ENCODE measurements at regions not wholly inside any gene's neighbourhood (a gene's known extent, or its start where the extent isn't known, plus 50 kb on each side); places are given as distances from the start of the nearest gene placed in this dataset.
"Not testable (repeated sequence)": the region's sequence is repeated elsewhere in the genome, so short reads cannot be mapped to it uniquely, and the experiment has no call there.

DNA sequence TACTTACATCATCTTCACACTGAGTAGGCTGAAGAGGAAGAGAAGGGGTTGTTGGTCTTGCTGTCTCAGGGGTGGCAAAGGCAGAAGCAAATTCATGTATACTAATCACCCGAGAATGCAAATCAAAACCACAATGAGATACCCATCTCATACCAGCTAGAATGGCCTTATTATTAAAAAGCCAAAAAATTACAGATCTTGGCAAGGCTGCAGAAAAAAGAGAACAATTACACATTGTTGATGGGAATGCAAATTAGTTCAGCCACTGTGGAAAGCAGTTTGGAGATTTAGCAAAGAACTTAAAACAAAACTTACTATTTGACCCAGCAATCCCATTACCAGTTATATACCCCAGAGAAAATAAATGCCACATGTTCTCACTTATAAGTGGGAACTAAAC lies 154.9 kb downstream of the SEC23A start (continued):
- no peak for TF ChIP-seq ZNF677 (tag by site-specific recombination; IDR thresholded peaks at IDR 0.05)
- no peak for TF ChIP-seq ZNF76 (tag by site-specific recombination; IDR thresholded peaks at IDR 0.05; ENCODE audit: borderline replicate concordance, low read depth)

DNA sequence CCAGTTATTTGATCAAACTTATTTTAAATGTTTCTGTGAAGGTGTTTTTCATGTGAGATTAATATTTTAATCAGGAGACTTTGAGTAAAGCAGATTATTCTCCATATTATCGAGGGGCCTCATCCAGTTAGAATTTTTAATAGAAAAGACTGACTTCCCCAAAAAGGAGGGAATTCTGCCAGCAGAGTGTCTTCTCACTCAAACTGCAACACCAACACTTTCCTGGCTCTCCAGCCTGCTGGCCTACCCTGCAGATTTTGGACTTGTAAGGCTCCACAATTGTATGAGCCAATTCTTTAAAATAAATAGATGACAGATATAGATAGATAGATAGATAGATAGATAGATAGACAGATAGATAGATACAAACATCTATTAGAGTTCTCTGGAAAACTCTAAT lies 155.7 kb downstream of the SEC23A start:
- TF ChIP-seq ZNF624 (tag by site-specific recombination; IDR thresholded peaks at IDR 0.05) (no peak), RBAK (tag by site-specific recombination; IDR thresholded peaks at IDR 0.05) (no peak)
- Histone ChIP-seq H3K4me3 (ENCODE audit: low read depth, low read length) (no peak overlapping the region), H3K4me1 (ENCODE audit: control insufficient read depth, insufficient read depth, low read length) (no peaks in the 10 kb centered on the region), H3K36me3 (ENCODE audit: control insufficient read depth in 2 of 2, insufficient read depth in 1 of 2, low read length in 2 of 2) (no peaks in the 10 kb centered on the region), H3K9me3 (ENCODE audit: control insufficient read depth, insufficient read depth, low read depth, low read length) (no peaks in the 10 kb centered on the region), H3K27ac (ENCODE audit: extremely low read depth, low read depth, low read length) (no peak overlapping the region)
- ChIA-PET POLR2A (no interaction called here), CTCF (no interaction called here)

DNA sequence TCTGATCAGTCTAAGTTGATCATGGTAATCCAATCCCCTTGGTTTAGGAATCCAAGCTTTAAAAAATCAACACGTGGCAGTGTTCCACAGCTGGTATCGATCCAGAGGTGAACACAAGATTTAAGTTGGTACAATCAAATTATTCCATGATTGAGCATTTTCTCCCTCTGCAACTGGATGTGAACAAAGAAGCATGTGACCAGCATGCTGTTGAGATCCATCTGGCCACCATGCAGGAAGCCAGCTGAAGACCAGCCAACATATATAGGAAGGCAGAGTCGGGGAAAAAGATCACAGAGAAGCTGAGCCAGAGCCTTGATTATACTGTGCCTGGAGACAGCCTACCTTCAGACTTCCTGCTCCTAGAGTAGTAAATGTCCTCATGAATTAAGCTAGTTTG lies 158.3 kb downstream of the SEC23A start:
- Histone ChIP-seq H3K4me3 (ENCODE audit: low read depth, low read length) (no peak overlapping the region), H3K36me3 (ENCODE audit: control insufficient read depth in 2 of 2, insufficient read depth in 1 of 2, low read length in 2 of 2) (no peaks in the 10 kb centered on the region), H3K4me1 (ENCODE audit: control insufficient read depth, insufficient read depth, low read length) (no peaks in the 10 kb centered on the region), H3K9me3 (ENCODE audit: control insufficient read depth, insufficient read depth, low read depth, low read length) (no peaks in the 10 kb centered on the region), H3K27ac (ENCODE audit: extremely low read depth, low read depth, low read length) (no peak overlapping the region)
- no peak for TF ChIP-seq ZNF555 (tag by site-specific recombination; conservative IDR thresholded peaks at IDR 0.05)
- TF ChIP-seq, protein P1, sequence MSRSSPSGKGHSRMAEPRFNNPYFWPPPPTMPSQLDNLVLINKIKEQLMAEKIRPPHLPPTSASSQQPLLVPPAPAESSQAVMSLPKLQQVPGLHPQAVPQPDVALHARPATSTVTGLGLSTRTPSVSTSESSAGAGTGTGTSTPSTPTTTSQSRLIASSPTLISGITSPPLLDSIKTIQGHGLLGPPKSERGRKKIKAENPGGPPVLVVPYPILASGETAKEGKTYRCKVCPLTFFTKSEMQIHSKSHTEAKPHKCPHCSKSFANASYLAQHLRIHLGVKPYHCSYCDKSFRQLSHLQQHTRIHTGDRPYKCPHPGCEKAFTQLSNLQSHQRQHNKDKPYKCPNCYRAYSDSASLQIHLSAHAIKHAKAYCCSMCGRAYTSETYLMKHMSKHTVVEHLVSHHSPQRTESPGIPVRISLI (tag by site-specific recombination; IDR thresholded peaks at IDR 0.05) = no peak
- TF ChIP-seq ZNF114 (tag by site-specific recombination; IDR thresholded peaks at IDR 0.05) = no peak
- no peak for TF ChIP-seq ZNF621 (tag by site-specific recombination; IDR thresholded peaks at IDR 0.05)
- TF ChIP-seq, protein P2, sequence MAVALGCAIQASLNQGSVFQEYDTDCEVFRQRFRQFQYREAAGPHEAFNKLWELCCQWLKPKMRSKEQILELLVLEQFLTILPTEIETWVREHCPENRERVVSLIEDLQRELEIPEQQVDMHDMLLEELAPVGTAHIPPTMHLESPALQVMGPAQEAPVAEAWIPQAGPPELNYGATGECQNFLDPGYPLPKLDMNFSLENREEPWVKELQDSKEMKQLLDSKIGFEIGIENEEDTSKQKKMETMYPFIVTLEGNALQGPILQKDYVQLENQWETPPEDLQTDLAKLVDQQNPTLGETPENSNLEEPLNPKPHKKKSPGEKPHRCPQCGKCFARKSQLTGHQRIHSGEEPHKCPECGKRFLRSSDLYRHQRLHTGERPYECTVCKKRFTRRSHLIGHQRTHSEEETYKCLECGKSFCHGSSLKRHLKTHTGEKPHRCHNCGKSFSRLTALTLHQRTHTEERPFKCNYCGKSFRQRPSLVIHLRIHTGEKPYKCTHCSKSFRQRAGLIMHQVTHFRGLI (tag by site-specific recombination; IDR thresholded peaks at IDR 0.05) = no peak
- ChIA-PET CTCF (no interaction called here), POLR2A (no interaction called here)

DNA sequence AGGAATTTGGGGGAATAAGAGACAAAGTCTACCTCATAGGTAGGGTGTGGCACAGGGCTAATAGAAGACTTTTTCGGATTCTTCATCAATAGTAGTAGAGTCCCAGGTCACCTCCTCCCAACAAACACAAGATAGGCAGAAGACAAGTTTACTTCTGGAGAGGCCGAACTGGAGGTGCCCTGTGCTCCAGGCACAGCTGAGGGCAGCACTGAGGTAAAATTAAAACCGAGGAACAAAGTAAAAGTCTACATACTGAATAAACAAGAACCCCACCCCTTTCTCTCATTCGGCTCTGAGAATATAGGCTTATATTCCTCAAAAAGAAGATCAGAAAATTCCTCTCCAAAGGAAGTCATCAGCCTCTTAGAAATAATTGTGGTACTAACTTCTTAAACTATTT lies 161.5 kb downstream of the SEC23A start:
- Histone ChIP-seq H3K4me1 (ENCODE audit: control insufficient read depth, insufficient read depth, low read length) (no peaks in the 10 kb centered on the region), H3K9me3 (ENCODE audit: control insufficient read depth, insufficient read depth, low read depth, low read length) (no peaks in the 10 kb centered on the region), H3K4me3 (ENCODE audit: low read depth, low read length) (no peak overlapping the region), H3K27ac (ENCODE audit: extremely low read depth, low read depth, low read length) (no peak overlapping the region), H3K36me3 (ENCODE audit: control insufficient read depth in 2 of 2, insufficient read depth in 1 of 2, low read length in 2 of 2) (no peaks in the 10 kb centered on the region)
- ChIA-PET POLR2A (no interaction called here), CTCF (interaction anchor here (0.6 to 1.0 kb wide), 3 partner anchors 8 to 94 kb away, joined by 3 to 4 read pairs (median 3); no protein-coding TSS in a partner anchor)
- no peak for TF ChIP-seq YY1 (tag by site-specific recombination; IDR thresholded peaks at IDR 0.05)
- TF ChIP-seq, protein P3, sequence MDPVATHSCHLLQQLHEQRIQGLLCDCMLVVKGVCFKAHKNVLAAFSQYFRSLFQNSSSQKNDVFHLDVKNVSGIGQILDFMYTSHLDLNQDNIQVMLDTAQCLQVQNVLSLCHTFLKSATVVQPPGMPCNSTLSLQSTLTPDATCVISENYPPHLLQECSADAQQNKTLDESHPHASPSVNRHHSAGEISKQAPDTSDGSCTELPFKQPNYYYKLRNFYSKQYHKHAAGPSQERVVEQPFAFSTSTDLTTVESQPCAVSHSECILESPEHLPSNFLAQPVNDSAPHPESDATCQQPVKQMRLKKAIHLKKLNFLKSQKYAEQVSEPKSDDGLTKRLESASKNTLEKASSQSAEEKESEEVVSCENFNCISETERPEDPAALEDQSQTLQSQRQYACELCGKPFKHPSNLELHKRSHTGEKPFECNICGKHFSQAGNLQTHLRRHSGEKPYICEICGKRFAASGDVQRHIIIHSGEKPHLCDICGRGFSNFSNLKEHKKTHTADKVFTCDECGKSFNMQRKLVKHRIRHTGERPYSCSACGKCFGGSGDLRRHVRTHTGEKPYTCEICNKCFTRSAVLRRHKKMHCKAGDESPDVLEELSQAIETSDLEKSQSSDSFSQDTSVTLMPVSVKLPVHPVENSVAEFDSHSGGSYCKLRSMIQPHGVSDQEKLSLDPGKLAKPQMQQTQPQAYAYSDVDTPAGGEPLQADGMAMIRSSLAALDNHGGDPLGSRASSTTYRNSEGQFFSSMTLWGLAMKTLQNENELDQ (tag by site-specific recombination; IDR thresholded peaks at IDR 0.05; ENCODE audit: low read depth) = no peak
- no peak for TF ChIP-seq ZBTB7A (tag by site-specific recombination; IDR thresholded peaks at IDR 0.05; ENCODE audit: low read depth)
- TF ChIP-seq, protein P4, sequence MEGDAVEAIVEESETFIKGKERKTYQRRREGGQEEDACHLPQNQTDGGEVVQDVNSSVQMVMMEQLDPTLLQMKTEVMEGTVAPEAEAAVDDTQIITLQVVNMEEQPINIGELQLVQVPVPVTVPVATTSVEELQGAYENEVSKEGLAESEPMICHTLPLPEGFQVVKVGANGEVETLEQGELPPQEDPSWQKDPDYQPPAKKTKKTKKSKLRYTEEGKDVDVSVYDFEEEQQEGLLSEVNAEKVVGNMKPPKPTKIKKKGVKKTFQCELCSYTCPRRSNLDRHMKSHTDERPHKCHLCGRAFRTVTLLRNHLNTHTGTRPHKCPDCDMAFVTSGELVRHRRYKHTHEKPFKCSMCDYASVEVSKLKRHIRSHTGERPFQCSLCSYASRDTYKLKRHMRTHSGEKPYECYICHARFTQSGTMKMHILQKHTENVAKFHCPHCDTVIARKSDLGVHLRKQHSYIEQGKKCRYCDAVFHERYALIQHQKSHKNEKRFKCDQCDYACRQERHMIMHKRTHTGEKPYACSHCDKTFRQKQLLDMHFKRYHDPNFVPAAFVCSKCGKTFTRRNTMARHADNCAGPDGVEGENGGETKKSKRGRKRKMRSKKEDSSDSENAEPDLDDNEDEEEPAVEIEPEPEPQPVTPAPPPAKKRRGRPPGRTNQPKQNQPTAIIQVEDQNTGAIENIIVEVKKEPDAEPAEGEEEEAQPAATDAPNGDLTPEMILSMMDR (tag by site-specific recombination; IDR thresholded peaks at IDR 0.05) = no peak
- TF ChIP-seq ZNF140 (tag by site-specific recombination; IDR thresholded peaks at IDR 0.05) = no peak
- no peak for TF ChIP-seq ZFP3 (tag by site-specific recombination; IDR thresholded peaks at IDR 0.05; ENCODE audit: low read depth)

DNA sequence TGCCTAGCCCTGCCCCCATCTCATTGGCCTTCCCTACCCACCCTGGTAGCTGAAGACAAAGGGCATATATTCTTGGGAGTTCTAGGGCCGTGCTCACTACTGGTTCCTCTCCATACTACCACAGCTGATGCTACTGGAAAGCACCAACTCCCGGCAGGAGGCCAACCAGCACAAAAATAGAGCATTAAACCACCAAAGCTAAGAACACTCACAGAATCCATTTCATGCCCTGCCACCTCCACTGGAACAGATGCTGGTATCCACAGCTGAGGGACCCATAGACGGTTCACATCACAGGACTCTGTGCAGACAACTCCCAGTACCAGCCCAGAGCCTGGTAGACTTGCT lies 170.4 kb downstream of the SEC23A start:
- H3K36me3 ChIP-seq (ENCODE audit: control insufficient read depth in 2 of 2, insufficient read depth in 1 of 2, low read length in 2 of 2); H3K4me1 ChIP-seq (ENCODE audit: control insufficient read depth, insufficient read depth, low read length); H3K9me3 ChIP-seq (ENCODE audit: control insufficient read depth, insufficient read depth, low read depth, low read length); CTCF ChIA-PET; H3K27ac ChIP-seq (ENCODE audit: extremely low read depth, low read depth, low read length); POLR2A ChIA-PET; H3K4me3 ChIP-seq (ENCODE audit: low read depth, low read length): not testable (repeated sequence)

Data from HEK293 (cell line).